ENCODE measurements at regions not wholly inside any gene's neighbourhood (a gene's known extent, or its start where the extent isn't known, plus 50 kb on each side); places are given as distances from the start of the nearest gene placed in this dataset.

DNA sequence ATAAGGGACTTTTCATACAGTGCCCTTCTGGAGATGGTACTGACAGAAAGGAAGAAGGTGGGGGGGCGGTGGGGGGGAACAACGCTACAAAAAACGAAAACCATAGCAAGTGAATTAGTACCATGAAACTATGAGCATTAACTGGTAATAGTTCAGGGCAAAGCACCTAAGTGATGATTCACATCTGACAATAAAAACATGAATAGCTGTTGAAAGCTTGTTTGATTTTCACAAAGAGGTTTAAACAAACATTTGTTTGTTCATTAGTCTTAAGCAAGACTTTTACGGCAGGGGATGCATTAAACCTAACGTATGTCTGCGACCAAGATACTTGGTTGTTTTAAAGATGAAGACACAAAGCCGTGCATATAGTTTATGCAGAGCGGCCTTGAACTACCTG, 177.5 kb downstream of the LMO4 start:
- FAIRE-seq: no peak
- 67 to 73% (median 68%) methylated on average over 8 of the region's 8 CpGs for WGBS, 3 donors

DNA sequence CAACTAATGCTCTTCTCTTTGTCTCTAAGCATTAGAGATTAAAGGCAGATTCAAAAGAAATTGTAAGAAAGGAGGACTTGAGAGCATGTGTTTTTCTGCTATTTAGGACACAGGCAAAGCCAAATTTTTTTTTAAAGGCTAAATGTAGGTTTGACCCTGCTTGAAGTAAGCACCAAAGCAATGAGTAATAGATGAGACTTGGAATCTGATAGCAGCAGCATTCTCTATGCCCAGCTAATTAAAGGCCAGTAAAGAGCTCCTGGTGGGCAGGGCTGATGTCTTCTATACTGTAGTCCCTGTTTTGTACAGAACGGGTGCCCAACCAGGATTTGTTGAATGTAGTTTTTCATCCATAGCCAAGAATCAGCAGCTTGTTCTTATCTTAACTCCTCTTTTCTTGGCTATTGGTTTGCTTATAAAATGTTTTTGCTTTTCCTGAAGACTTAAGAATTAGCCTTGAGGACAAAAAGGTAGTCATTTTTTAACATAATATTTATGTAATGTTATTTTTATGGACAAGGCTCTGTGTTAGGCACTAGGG, 179.6 kb downstream of the LMO4 start:
- no peak overlapping the region for H3K4me3 ChIP-seq (ENCODE audit: low read depth in 1 of 3, low read length in 3 of 3)
- no peaks in the 10 kb centered on the region for H3K27me3 ChIP-seq (ENCODE audit: control insufficient read depth in 3 of 3, insufficient read depth in 3 of 3, low read length in 3 of 3)
- WGBS, 3 donors: 70 to 96% (median 84%) methylated on average over 1 of the region's 1 CpG
- H3K9me3 ChIP-seq (ENCODE audit: control insufficient read depth in 2 of 2, insufficient read depth in 1 of 2, low read depth in 1 of 2, low read length in 1 of 2): no peaks in the 10 kb centered on the region
- DNase-seq: no peak
- no peak overlapping the region for H3K27ac ChIP-seq (ENCODE audit: low read depth in 1 of 3, low read length in 2 of 3)
- H3K4me1 ChIP-seq (ENCODE audit: control insufficient read depth in 3 of 3, insufficient read depth in 2 of 3, low read depth in 1 of 3, low read length in 2 of 3): no peaks in the 10 kb centered on the region
- H3K36me3 ChIP-seq (ENCODE audit: control insufficient read depth in 3 of 3, insufficient read depth in 2 of 3, low read depth in 1 of 3, low read length in 3 of 3): no peaks in the 10 kb centered on the region
- no peak for FAIRE-seq

More for the DNA sequence above, 177.5 kb downstream of the LMO4 start:
- Histone ChIP-seq H3K27me3 (ENCODE audit: control insufficient read depth in 3 of 3, insufficient read depth in 3 of 3, low read length in 3 of 3) (no peaks in the 10 kb centered on the region), H3K36me3 (ENCODE audit: control insufficient read depth in 3 of 3, insufficient read depth in 2 of 3, low read depth in 1 of 3, low read length in 3 of 3) (no peaks in the 10 kb centered on the region), H3K27ac (ENCODE audit: low read depth in 1 of 3, low read length in 2 of 3) (no peak overlapping the region), H3K9me3 (ENCODE audit: control insufficient read depth in 2 of 2, insufficient read depth in 1 of 2, low read depth in 1 of 2, low read length in 1 of 2) (no peaks in the 10 kb centered on the region), H3K4me3 (ENCODE audit: low read depth in 1 of 3, low read length in 3 of 3) (no peak overlapping the region), H3K4me1 (ENCODE audit: control insufficient read depth in 3 of 3, insufficient read depth in 2 of 3, low read depth in 1 of 3, low read length in 2 of 3) (no peaks in the 10 kb centered on the region)
- DNase-seq: no peak

DNA sequence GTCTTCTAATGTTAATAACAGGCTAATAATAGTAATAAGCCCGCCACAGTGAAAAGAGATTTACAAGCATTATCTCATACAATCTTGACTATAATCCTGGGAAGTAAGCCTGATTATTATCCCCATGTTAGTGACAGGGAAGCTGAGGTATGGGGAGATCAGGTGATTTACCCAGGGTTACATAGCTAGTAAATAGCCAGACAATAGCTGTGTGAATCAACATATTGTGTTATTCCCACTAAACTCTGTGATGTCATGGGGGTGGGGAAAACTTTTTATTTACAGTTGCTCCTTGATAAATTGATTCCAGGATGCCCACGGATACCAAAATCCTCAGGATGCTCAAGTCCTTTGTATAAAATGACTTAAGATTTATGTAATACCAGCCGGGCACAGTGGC, 181.9 kb downstream of the LMO4 start:
- H3K27ac ChIP-seq (ENCODE audit: low read depth in 1 of 3, low read length in 2 of 3): no peak overlapping the region
- FAIRE-seq (no peak), DNase-seq (no peak)
- 80 to 92% (median 89%) methylated on average over 3 of the region's 3 CpGs for WGBS, 3 donors
- H3K36me3 ChIP-seq (ENCODE audit: control insufficient read depth in 3 of 3, insufficient read depth in 2 of 3, low read depth in 1 of 3, low read length in 3 of 3): no peaks in the 10 kb centered on the region
- no peaks in the 10 kb centered on the region for H3K27me3 ChIP-seq (ENCODE audit: control insufficient read depth in 3 of 3, insufficient read depth in 3 of 3, low read length in 3 of 3)
- H3K4me1 ChIP-seq (ENCODE audit: control insufficient read depth in 3 of 3, insufficient read depth in 2 of 3, low read depth in 1 of 3, low read length in 2 of 3): peaks cover 0 to 3% (median 0%) of the 10 kb centered on the region in 3 donors
- no peaks in the 10 kb centered on the region for H3K9me3 ChIP-seq (ENCODE audit: control insufficient read depth in 2 of 2, insufficient read depth in 1 of 2, low read depth in 1 of 2, low read length in 1 of 2)
- no peak overlapping the region for H3K4me3 ChIP-seq (ENCODE audit: low read depth in 1 of 3, low read length in 3 of 3)

DNA sequence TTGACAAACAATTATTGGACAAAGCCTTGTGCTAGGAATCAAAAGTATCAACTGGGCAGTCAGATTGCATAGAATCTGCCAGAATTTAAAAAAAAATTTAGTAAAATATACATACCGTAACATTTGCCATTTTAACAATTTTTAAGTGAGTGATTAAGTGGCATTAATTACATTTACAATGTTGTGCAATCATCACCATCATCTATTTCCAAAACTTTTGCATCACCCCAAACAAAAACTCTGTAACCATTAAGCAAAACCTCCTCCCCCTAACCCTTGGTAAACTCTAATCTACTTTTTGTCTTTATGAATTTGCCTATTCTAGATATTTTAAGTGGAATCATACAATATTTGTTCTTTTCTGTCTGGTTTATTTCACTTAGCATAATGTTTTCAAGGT, 182.8 kb downstream of the LMO4 start:
- Histone ChIP-seq H3K4me3 (ENCODE audit: low read depth in 1 of 3, low read length in 3 of 3) (no peak overlapping the region), H3K36me3 (ENCODE audit: control insufficient read depth in 3 of 3, insufficient read depth in 2 of 3, low read depth in 1 of 3, low read length in 3 of 3) (no peaks in the 10 kb centered on the region), H3K27ac (ENCODE audit: low read depth in 1 of 3, low read length in 2 of 3) (no peak overlapping the region), H3K9me3 (ENCODE audit: control insufficient read depth in 2 of 2, insufficient read depth in 1 of 2, low read depth in 1 of 2, low read length in 1 of 2) (no peaks in the 10 kb centered on the region), H3K27me3 (ENCODE audit: control insufficient read depth in 3 of 3, insufficient read depth in 3 of 3, low read length in 3 of 3) (no peaks in the 10 kb centered on the region), H3K4me1 (ENCODE audit: control insufficient read depth in 3 of 3, insufficient read depth in 2 of 3, low read depth in 1 of 3, low read length in 2 of 3) (peaks cover 0 to 3% (median 0%) of the 10 kb centered on the region in 3 donors)
- DNase-seq (no peak), FAIRE-seq (no peak)
- WGBS, 3 donors: 78 to 97% (median 90%) methylated on average over 1 of the region's 1 CpG

DNA sequence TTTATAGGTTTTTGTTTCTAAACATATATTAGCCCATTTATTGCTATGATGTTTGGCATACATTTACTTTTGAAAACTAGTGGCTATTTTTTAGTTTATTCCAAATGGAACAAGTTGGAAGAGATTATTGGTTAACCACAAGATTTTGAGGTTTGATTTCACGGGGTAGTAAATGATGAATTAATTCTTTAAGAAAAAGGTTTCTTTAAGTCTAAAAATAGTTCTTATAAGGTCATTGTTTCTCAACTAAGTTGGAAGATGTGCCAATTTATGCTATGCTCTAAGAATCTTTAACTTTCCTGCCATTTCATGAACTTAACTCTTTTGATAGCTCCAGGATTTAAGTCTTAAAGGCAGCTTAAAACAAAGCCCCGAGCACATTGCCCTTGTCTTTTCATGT, 183.8 kb downstream of the LMO4 start:
- Histone ChIP-seq H3K36me3 (ENCODE audit: control insufficient read depth in 3 of 3, insufficient read depth in 2 of 3, low read depth in 1 of 3, low read length in 3 of 3) (no peaks in the 10 kb centered on the region), H3K4me3 (ENCODE audit: low read depth in 1 of 3, low read length in 3 of 3) (no peak overlapping the region), H3K27ac (ENCODE audit: low read depth in 1 of 3, low read length in 2 of 3) (no peak overlapping the region), H3K4me1 (ENCODE audit: control insufficient read depth in 3 of 3, insufficient read depth in 2 of 3, low read depth in 1 of 3, low read length in 2 of 3) (peaks cover 0 to 3% (median 0%) of the 10 kb centered on the region in 3 donors), H3K9me3 (ENCODE audit: control insufficient read depth in 2 of 2, insufficient read depth in 1 of 2, low read depth in 1 of 2, low read length in 1 of 2) (no peaks in the 10 kb centered on the region), H3K27me3 (ENCODE audit: control insufficient read depth in 3 of 3, insufficient read depth in 3 of 3, low read length in 3 of 3) (no peaks in the 10 kb centered on the region)
- WGBS, 3 donors: 79 to 85% (median 79%) methylated on average over 2 of the region's 2 CpGs
- DNase-seq (no peak), FAIRE-seq (no peak)

DNA sequence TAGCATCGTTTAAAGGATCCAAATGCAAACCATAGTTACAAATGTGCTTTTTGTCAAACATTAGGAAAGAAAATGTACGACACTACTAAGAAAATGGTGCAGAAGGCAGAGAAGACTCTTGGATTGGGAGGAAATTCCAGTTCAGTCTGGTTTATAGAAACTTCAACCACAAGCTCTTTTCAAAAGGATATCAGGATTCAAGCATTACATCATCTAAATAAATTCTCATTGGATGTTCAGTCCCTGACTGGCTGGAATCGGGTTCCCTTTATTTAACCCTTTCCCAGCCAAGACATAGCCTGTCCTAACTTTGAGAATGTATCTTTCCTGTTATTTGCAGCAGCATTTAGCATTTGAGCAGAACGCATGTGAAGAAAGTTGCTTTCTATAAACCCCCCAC, 184.6 kb downstream of the LMO4 start:
- H3K4me3 ChIP-seq (ENCODE audit: low read depth in 1 of 3, low read length in 3 of 3): no peak overlapping the region
- H3K9me3 ChIP-seq (ENCODE audit: control insufficient read depth in 2 of 2, insufficient read depth in 1 of 2, low read depth in 1 of 2, low read length in 1 of 2): no peaks in the 10 kb centered on the region
- DNase-seq (no peak), FAIRE-seq (no peak)
- no peaks in the 10 kb centered on the region for H3K27me3 ChIP-seq (ENCODE audit: control insufficient read depth in 3 of 3, insufficient read depth in 3 of 3, low read length in 3 of 3)
- WGBS, 3 donors: 63 to 67% (median 64%) methylated on average over 4 of the region's 4 CpGs
- peaks cover 0 to 3% (median 0%) of the 10 kb centered on the region in 3 donors for H3K4me1 ChIP-seq (ENCODE audit: control insufficient read depth in 3 of 3, insufficient read depth in 2 of 3, low read depth in 1 of 3, low read length in 2 of 3)
- H3K27ac ChIP-seq (ENCODE audit: low read depth in 1 of 3, low read length in 2 of 3): peak overlapping the region in 1 of 3 donors; percentile 42
- H3K36me3 ChIP-seq (ENCODE audit: control insufficient read depth in 3 of 3, insufficient read depth in 2 of 3, low read depth in 1 of 3, low read length in 3 of 3): no peaks in the 10 kb centered on the region

DNA sequence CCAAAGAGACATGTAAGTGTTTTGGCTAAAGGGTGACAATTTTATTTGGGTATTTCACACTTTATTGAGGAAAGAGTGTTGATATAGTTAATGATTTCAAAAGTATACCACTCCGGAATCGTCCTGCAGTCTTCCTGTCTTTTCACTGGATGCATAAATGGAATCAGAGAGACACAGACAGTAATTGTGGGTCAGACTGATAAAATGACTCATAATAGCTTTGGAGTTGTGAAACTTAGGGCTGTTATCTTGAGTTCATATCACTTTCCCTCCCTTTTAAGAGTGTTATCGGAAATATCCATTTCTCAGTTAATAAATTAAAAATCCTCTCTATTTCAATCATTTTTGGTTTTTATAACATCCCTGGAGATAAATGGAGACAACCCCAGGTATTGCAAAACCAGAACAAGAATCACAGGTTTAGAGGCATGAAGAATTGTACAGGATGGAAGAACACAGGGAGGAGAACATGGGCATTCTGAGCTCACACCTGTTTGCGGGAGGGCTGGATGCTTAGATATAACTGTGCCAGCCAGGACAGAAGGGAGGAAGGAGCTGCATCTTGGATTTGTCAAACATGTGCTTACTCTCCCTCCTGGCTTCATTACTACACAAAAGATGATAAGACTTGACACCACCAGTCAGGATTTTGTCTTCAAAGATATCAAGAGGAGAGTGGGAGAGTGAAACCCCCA, 185.4 kb downstream of the LMO4 start:
- Histone ChIP-seq H3K4me3 (ENCODE audit: low read depth in 1 of 3, low read length in 3 of 3) (no peak overlapping the region), H3K36me3 (ENCODE audit: control insufficient read depth in 3 of 3, insufficient read depth in 2 of 3, low read depth in 1 of 3, low read length in 3 of 3) (no peaks in the 10 kb centered on the region), H3K27ac (ENCODE audit: low read depth in 1 of 3, low read length in 2 of 3) (no peak overlapping the region), H3K9me3 (ENCODE audit: control insufficient read depth in 2 of 2, insufficient read depth in 1 of 2, low read depth in 1 of 2, low read length in 1 of 2) (no peaks in the 10 kb centered on the region), H3K27me3 (ENCODE audit: control insufficient read depth in 3 of 3, insufficient read depth in 3 of 3, low read length in 3 of 3) (no peaks in the 10 kb centered on the region), H3K4me1 (ENCODE audit: control insufficient read depth in 3 of 3, insufficient read depth in 2 of 3, low read depth in 1 of 3, low read length in 2 of 3) (peaks cover 0 to 3% (median 0%) of the 10 kb centered on the region in 3 donors)
- no peak for FAIRE-seq
- DNase-seq: peak; percentile 9 to 35
- 39 to 59% (median 41%) methylated on average over 4 of the region's 4 CpGs for WGBS, 3 donors

DNA sequence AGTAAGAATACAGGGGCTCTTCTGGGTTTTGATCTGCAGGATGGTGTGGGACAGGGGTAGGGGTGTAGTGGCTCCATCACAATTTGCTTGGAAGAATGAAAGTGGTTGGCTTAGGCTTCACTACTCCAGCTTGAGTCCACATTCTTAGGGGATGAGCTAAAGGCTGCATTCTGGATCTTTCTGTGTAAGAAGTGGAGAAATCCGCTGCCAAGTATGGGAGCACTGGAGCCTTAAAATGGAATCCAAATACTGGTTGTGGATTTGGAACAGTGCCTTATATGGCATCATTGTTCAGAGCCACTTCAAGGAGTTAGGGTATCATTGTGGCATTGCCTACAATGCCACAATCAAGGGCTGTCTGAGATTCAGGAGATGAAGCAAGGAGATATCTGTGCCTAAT, 187.1 kb downstream of the LMO4 start:
- no peaks in the 10 kb centered on the region for H3K36me3 ChIP-seq (ENCODE audit: control insufficient read depth in 3 of 3, insufficient read depth in 2 of 3, low read depth in 1 of 3, low read length in 3 of 3)
- no peak overlapping the region for H3K27ac ChIP-seq (ENCODE audit: low read depth in 1 of 3, low read length in 2 of 3)
- H3K4me3 ChIP-seq (ENCODE audit: low read depth in 1 of 3, low read length in 3 of 3): no peak overlapping the region
- no peak for DNase-seq
- H3K9me3 ChIP-seq (ENCODE audit: control insufficient read depth in 2 of 2, insufficient read depth in 1 of 2, low read depth in 1 of 2, low read length in 1 of 2): no peaks in the 10 kb centered on the region
- no peaks in the 10 kb centered on the region for H3K27me3 ChIP-seq (ENCODE audit: control insufficient read depth in 3 of 3, insufficient read depth in 3 of 3, low read length in 3 of 3)
- no peak for FAIRE-seq
- WGBS, 3 donors: 77 to 92% (median 84%) methylated on average over 1 of the region's 1 CpG
- peaks cover 0 to 3% (median 0%) of the 10 kb centered on the region in 3 donors for H3K4me1 ChIP-seq (ENCODE audit: control insufficient read depth in 3 of 3, insufficient read depth in 2 of 3, low read depth in 1 of 3, low read length in 2 of 3)

DNA sequence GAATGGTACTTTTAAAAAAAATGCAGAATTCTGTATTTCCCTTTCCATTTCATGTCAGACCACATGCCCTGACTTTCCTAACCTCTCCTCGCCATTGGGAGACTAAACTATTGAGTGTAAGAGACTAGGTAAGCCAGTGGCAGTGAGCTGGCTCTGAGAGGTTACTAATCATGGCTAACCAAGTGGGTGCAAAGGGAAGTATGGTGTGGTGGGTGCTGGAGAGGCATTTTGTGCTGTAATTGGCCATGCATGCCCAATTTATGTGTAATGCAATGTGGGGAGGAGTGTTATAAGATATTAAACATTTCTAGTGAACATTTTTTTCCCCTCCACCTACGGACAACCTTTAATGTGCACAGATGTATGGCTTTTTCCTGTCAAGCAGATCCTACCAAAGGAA, 190.1 kb downstream of the LMO4 start:
- Histone ChIP-seq H3K27me3 (ENCODE audit: control insufficient read depth in 3 of 3, insufficient read depth in 3 of 3, low read length in 3 of 3) (no peaks in the 10 kb centered on the region), H3K9me3 (ENCODE audit: control insufficient read depth in 2 of 2, insufficient read depth in 1 of 2, low read depth in 1 of 2, low read length in 1 of 2) (no peaks in the 10 kb centered on the region), H3K36me3 (ENCODE audit: control insufficient read depth in 3 of 3, insufficient read depth in 2 of 3, low read depth in 1 of 3, low read length in 3 of 3) (no peaks in the 10 kb centered on the region), H3K27ac (ENCODE audit: low read depth in 1 of 3, low read length in 2 of 3) (no peak overlapping the region), H3K4me3 (ENCODE audit: low read depth in 1 of 3, low read length in 3 of 3) (no peak overlapping the region), H3K4me1 (ENCODE audit: control insufficient read depth in 3 of 3, insufficient read depth in 2 of 3, low read depth in 1 of 3, low read length in 2 of 3) (peaks cover 0 to 3% (median 0%) of the 10 kb centered on the region in 3 donors)
- WGBS, 3 donors: 79 to 91% (median 81%) methylated on average over 2 of the region's 2 CpGs
- DNase-seq (no peak), FAIRE-seq (no peak)

Data from small intestine (tissue), 7 donors.